Fibroblast of skin of back (primary cell): ENCODE measurements at regions not wholly inside any gene's neighbourhood (a gene's known extent, or its start where the extent isn't known, plus 50 kb on each side); places are given as distances from the start of the nearest gene placed in this dataset.

Source experiments
- DNase-seq: peaks from one replicate; pipeline ENCODE4 v3.0.0-alpha.2; 2013

DNA sequence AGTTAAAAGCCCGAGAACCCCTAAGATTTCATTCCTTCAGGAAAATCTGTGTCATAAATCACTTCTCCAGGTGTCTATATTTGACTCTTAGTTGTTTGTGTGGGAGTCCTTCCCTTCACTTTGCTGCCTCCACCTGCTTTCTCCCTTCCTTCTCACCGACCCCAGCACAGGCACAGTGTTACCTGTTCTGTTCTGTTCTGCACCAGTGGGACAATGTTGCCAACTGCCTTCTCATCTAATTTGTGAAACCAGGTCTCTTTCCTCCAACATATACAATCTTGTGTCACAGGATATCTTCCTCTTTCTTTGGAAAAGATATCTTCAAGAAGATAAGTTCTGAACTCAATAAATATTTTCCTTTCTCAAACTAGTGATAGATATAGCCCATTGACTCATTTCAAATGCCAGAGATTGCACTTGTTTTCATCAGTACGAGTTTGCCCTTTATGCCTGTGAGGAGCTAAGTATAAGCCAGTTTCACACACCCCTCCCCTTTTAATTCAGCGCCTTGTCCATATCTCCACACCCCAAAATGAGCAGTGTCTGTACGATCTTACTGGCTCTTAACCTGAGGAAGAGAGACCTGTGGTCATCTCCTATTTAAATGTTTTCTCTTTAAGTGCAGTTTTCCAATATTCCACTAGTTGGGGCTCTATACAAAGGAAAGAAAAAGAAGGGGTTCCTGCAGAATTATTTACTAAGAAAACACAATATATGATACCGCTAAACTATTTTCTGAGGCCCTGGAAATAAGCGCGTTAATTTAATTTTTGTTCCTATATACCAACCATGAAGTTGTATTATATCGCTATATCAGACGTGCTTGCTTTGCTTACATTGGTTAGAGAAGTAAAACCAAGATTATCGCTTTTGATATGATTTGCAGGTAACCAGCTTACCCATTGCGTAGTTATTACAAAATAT is 81.6 kb upstream of the PREP start:
- DNase-seq: peak; percentile 52

- DNase-seq: peak; percentile 23
Measured at GRCh38 chr6:105483492-105483891, 80.6 kb upstream of the PREP start.

GRCh38 chr6:105482921-105483320 is 80.0 kb upstream of the PREP start:
- no peak for DNase-seq

DNA sequence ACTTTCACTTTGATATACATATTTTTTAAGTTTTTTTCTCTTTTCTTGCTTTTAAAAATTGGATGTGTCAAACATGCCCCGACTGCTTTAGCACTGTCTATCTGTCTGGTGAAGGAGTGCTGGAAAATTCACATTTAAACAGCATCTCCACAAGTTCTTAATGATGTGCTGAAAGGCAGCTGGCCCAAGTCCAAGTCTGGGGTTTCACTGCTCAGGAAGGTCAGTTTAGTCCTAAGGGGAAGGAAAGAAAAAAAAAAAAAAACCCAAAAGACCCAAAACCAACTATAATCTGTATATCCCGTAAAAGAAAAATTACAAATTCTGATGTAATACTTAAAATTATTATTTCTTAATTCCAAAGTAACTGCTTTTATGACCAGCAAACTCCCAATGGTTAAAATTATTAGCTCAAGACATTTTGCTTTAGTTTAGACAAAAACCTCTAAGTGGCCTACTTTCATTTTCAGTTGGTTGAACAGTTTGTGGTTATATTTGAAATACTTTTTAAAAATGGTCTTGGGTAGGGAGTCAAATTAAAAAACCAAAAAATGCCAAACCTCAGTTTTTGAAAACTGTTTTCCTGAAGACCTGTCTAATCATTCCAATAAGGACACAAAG is 79.5 kb upstream of the PREP start:
- peak; percentile 30 for DNase-seq

DNA sequence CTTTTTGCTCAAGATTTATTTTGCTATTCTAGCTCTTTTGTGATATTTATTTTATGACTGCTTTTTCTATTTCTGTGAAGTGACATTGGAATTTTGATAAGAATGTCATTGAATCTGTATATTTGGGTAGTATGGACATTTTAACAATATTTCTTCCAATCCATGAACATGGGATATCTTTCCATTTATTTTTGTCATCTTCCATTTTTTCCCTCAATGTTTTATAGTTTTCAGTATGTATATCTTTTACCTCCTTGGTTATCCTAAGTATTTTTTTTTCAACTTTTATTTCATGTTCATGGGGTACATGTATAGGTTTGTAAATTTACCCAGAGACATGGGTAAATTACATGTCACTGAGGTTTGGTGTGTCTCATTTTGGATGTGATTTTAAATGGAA is 74.1 kb upstream of the PREP start:
- no peak for DNase-seq

DNA sequence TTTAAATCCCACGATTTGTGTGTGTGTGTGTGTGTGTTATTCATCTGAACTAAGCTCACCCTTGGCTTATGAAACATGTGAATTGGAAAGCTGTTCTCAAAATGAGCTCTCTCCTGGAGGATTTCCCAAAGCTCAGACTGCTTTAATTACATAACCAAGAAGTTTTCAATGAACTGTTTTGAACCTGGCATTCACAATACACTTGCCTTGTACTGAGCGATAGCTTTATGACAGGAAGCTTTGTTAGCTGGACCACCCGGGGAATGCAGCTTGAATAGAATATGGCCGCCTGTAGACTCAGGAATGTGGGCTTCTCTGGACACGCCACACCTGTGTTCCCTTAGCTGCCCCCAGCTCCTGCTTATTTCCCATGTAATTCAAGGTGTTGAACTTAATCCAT is 71.4 kb upstream of the PREP start:
- DNase-seq: no peak

DNA sequence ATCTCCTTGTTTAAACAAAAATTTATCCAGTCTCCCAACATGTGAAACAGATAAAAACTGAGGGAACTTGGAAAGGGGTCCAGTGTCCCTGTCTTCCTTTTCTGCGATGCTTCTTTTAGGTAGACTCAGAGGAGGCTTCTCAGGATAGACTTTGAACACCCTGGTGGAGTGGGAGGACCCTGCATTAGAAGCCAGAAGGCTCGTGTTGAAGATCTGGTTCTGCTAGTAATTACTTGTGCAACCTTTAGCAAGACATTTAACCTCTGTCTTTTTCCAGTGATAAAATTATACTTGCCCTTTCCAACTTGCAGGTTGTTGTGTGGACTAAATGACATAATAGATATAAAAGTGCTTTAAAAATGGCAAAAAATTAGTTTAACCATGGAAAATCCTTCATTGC is 67.1 kb upstream of the PREP start:
- DNase-seq: no peak

DNA sequence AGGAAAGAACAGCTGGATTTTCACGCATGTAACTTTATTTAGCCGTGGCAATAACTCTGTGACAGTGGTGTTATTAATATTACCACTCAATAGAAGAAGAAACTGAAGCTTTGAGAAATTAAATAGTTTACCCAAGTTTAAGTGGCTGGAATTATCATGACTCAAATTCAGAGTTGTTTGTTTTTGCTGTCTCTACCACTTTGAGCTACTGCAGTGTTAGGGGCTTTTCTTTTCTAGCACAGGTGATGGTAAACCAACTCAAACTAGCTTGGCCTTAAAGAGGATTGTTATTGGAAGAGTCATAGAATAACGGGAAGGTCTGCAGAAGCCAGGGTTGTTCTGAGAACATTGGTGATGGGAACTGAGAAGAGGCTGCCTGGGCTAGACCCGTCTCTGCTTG is 66.0 kb upstream of the PREP start:
- no peak for DNase-seq

GRCh38 chr6:105460860-105461259 is 58.0 kb upstream of the PREP start:
- DNase-seq: no peak

DNA sequence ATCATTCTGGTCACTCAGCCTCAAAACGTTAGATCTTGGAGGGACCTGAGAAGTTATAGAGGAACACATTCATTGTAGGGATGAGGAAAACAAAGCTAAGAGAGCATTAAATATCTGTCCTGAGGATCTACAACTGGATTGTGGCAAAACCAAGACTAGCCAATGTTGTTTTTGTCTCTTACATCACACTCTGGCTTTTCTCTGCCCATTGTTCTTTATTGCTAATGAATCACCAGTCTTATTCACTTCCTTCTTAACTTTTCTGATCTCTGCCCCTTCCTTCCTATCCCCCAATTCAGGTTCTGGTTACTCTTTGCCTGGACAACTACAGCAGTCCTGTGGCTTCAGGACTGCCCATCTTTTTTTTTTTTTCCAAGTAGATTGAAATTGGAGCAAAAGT is 57.0 kb upstream of the PREP start:
- DNase-seq: peak; percentile 40

DNA sequence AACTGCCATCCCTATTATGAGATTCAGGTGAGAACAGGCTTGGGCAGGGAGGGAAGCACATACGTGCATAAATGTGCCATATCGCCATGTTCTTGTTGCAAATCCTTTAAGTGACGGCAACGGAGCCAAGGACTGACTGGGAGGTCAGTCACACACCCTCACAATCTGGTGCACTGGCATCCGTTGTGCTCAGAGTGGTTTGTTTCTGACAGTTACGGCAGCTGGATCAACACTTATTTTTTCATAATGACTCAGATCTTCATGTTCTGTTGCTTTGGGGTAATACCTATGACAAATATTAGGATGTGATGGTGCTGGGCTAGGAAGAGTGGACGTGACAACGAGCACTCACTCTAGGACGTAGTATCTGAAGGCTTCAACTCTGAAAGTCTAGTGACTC is 56.2 kb upstream of the PREP start:
- peak; percentile 13 for DNase-seq

GRCh38 chr6:105458551-105458950 is 55.7 kb upstream of the PREP start:
- DNase-seq: no peak

DNA sequence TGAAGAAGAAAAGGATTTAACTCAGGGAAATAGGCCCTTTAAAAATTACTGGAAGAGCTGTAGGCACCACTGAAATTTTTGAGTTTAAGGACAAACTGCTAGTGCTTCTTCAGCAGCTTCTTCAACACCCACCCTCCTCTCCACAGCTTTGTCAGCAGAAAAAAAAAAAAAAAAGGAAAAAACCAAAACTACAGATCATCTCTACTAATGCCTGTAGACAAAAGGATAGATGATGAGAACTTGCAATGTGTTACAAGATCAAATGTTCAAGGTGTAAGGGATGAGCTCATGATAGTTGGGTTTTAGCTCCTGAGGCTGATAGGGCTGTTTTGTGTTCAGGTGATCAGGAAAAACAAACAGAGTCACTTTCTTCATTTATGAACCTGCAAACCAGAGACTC is 55.2 kb upstream of the PREP start:
- no peak for DNase-seq

DNA sequence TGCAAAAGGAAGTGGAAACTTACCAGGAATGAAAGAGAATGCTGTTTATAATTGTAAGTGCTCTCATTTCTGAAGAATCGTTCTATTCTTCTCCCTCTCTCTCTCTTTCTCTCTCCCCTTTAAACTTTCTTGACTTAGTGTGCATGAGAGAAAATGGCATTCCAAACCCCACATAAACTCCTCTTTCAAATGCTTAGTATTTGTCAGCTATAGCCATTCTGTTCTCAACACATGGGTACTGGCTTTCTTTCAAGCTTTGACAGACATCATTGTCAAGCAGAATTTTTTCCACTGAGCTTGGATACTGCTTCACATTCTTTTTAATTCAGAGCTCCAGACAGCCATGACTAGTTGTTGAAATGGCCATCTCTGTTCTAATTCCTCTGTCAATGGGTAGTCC is 51.1 kb upstream of the PREP start:
- no peak for DNase-seq

GRCh38 chr6:105452924-105453756 is 50.3 kb upstream of the PREP start:
- no peak for DNase-seq
